ENCODE measurements at regions not wholly inside any gene's neighbourhood (a gene's known extent, or its start where the extent isn't known, plus 50 kb on each side); places are given as distances from the start of the nearest gene placed in this dataset.
"Not testable (repeated sequence)": the region's sequence is repeated elsewhere in the genome, so short reads cannot be mapped to it uniquely, and the experiment has no call there.

DNA sequence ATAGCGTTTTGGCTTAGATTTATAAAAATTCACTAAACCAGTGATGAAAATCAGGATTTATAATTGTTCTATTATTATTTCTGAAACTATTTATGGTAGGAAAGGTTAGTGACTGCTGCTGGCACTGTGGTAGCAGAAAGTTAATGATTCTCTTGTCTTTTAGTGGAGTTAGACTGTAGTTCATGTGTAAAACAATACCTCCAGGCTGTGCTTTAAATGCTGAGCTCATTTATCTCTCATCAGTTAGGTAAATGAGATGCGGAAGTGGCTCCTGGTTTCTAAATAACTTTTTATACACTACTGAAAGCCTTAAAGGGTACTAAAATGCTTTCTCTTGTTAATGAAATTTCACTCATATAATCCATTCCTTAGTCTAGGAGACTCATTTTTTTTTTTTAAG lies 326.8 kb upstream of the POT1 start:
- DNase-seq (ENCODE audit: low read depth in 2 of 2), result no peak

DNA sequence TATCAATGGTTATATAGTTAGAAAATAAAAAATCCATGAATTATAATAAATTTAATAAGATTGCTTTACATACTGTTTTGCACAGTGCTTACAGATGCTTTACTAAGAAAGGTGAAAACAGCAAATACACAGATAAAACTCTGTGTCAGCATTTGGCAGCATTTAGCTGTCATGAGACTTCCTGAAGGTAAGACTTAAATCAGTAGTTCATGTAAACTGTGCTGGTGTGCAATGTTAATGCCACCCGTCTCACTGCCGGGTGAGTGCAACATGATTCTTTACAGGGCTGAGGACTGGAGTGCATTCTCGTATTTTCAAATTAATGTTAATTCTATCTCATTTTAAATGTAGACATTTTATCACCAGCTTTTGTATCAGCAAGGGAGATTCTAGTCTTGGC lies 326.2 kb upstream of the POT1 start:
- DNase-seq (ENCODE audit: low read depth in 2 of 2), result no peak

DNA sequence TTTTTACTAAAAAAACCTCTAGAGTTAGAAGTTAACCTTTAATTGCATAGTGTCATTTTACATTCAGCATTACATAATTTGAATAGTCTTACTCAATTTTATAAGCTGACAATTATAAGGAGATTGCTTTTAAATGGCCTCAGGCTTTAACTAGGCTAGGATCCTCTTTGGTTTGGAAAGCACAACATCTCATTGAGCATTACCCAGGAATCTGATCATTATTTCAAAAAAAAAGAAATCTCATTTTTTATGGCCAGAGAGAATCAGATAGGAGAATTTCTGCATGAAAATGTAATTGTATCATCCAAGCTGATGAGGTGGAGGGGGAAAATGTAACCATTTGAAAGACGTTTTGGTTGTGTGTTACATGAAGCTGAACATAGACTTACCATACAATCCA lies 324.9 kb upstream of the POT1 start:
- DNase-seq (ENCODE audit: low read depth in 2 of 2), result no peak

DNA sequence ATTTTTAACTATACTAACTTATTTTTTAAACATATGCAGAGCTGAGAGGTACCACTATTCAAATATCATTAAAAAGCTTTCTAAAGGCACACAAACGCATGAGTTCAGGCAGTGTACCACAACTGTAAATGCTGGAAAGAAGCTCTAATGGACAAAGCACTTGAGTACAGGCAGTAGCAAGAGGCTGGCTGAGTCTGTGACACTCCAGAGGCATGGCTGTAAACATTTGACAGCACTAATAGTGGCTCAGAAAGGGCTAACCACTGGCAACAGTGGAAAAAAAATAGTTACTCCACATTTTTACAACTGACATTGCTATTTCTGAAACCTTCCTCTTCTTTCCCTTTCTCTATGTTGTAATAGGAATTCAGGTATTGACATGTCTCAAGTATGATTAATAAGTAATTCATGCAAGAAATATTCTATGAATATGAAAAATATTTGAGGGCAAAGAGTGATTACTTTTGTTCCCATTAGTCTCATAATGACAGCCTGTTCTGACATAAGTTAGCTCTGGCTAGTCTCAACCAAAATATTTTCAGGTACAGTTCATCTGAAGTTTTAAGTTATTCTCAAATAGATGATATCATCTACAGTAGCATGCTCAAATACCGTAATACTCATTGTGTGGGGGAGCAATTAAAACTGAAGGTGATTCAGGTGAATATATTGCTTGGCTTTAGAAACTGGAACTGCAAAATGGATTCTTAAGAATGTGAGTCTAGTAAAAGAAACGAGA lies 324.0 kb upstream of the POT1 start:
- DNase-seq (ENCODE audit: low read depth in 2 of 2), result no peak

DNA sequence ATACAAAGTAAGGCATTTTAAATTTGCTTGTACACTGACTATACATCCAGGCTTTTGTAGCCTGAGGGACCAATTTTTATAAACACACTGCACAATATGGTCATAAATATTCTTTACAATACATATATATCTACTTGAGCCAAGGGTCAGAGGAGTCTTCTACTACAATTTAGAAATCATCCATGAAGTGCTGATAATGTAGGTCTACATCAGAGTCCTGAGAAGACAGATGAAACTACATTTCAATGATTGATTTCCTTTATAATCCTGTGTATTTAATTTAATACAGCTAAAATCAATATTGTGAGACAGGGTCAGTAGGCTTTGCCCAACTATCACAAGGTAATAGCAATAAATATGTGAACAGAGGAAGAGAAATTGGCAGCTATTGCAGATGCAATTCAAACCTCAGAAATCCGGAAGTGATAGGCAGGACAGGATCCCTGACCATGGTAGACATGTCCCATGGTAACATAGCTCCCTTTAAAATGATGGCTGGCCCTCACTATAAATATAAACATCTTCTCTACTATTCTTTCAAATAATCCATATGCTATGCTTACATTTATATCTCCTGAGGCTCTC lies 318.0 kb upstream of the POT1 start:
- DNase-seq (ENCODE audit: low read depth in 2 of 2), result no peak

DNA sequence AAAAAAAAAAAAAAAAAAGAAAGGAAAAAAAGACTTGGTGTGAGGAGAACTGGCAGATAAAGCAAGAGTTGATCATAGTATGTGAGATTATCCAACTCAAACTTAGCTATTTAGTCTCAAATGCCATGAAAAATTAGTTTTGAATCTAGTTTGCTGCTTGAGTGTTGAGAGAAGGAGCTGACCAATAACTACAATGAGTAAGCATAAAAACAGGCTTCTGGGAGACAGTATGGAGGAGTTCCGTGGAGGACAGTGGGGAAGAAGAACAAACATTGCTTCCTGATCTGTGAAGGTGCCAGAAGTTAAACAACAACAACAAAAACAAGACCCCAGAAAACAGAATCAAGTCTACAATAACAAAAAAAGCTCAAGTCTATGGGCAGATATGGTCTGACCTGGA lies 317.1 kb upstream of the POT1 start:
- DNase-seq (ENCODE audit: low read depth in 2 of 2), result no peak

DNA sequence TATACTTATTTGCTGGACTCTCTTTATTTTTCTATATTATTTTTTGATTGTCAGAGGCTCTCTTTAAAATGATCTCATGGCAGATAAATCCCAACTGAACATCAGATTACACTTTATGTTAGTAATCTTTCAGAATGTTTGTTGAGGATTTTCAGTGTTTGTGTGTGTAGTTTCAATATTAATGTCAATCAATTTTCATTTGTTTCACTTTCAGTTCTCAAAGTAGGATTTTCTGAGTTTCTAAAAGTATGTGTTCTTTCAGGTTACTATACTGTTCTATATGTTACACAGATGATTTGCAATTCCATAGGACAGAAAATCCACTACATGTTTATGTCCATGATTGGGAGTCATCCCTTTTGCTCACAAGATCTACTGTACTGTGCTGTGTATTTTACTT lies 311.9 kb upstream of the POT1 start:
- DNase-seq (ENCODE audit: low read depth in 2 of 2), result no peak

DNA sequence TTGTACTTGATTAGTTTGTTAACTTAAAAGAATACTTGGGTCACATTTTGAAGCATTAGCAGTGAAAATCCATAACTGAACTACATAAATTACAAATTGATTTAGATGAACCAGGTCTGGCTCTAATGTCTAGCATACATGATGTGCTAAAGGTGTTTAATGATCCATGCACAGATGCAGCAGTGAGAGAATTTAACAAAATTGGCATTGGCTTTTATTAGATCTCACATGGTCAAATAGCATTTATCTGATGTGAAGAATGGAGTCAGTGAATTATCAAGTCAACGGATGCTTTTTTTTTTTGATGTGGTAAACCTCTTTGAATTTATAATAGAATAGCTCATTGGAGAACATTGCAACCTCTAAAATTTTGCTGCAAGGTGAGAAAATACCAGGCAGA lies 293.0 kb upstream of the POT1 start:
- DNase-seq (ENCODE audit: low read depth in 2 of 2), result no peak

DNA sequence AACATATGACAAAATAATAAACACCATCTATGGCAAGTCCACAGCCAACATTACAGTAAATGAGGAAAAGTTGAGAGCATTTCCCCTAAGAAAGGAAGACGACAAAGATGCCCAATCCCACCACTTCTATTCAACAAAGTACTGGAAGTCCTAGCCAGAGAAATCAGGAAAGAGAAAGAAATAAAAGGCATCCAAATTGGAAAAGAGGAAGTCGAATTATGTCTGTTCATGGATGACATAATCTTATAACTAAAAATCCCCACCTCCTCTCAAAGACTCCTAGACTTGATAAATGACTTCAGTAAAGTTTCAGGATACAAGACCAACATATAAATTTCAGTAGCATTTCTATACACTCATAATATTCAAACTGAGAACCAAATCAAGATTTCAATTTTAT lies 288.5 kb upstream of the POT1 start:
- DNase-seq (ENCODE audit: low read depth in 2 of 2), result no peak

DNA sequence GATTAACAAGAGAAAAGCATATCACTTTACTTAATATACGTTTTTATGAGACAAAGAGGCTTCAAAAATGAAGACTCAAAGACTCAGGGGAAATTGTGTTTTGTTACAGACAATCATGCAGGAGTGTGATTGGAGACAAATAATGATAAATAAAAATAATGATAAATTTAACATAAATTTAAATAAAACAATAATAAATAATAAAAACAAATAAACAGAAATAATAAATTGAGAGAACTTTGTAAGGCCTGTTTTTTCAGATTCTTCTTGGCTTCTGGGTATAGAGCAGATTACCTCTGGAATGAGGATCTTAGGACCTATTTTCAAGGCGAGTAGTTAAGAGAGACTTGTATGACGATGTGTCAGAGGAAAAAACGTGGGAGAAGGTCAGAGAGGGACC lies 271.4 kb upstream of the POT1 start:
- no peak for DNase-seq (ENCODE audit: low read depth in 2 of 2)

DNA sequence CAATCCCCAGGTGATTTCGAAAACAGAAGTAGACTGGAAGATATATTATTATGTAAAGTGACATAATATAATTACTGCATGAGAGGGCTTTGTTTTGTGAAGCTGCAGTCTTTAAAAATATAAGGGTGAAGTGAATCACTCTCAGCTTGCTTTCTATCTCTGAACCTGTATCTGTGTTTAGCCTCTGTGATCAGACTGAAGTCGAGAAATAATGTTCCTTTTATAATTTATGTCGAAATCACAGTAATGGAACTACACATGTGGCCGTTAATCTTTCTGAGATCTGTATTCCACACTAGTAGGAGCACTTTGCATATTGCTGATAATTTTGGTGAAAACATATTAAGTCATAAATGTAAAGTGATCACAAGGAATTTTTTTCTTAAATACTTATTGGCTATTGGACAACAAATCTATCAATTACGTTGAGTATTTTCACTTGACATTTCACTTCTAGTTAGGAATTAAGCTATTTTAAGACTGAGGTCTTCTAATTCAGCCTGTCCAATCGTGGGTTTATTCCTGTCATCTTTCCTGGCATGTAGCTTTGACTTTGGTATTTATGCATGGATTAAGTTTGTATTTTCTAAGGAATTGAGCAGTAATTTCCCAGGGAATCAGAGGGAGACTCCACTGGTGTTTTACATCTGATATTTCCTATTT lies 268.2 kb upstream of the POT1 start:
- DNase-seq (ENCODE audit: low read depth in 2 of 2), result no peak

DNA sequence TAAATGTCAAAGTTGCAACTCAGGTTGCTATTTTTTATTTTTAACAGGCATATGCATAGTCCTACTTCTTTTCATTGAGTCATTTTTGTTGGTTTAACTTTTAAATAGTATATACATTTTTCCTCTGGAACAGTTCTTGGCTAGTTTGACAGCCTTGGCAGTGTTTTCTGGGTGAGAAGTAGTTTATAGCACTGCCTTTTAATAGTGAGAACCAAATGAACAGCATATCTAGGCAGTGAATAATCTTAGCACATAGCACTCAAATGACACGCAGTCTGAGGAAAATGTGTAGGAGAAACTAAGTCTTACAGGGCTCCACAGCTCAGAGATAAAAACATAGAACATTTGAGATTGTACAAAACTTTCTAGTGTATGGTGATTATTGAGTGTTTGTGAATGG lies 265.5 kb upstream of the POT1 start:
- DNase-seq (ENCODE audit: low read depth in 2 of 2), result no peak

DNA sequence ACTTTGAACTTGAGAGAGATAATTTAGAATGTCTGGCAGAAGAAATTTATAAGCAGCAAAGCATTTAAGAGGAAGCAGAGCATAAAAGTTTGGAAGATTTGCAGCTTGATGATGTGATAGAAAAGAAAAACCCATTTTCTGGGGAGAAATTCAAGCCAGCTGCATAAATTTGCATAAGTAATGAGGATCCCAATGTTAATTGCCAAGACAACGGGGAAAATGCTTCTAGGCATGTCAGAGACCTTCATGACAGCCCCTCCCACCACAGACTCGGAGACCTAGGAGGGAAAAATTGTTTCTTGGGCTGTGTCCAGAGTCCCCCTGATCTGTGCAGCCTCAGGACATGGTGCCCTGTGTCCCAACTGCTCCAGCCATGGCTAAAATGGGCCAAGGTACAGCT lies 263.6 kb upstream of the POT1 start:
- no peak for DNase-seq (ENCODE audit: low read depth in 2 of 2)

DNA sequence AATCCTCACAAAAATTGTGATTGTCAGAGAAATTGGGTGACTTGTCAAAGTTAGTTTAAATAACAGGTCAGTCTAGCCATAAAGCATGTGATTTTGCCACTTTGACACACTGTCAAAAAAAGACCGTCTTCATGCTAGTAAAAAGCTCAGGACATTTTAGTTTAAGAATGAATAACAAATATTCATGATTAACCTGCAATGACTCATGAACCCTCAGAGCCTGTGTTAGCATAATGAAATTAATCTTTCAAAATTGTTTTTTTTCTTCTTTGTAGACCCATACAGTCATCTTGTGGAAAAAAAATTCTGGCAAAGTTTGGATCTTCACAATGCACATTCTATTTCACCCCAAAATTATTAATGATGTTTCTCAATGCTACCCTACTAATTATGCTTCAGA lies 255.2 kb upstream of the POT1 start:
- no peak for DNase-seq (ENCODE audit: low read depth in 2 of 2)

DNA sequence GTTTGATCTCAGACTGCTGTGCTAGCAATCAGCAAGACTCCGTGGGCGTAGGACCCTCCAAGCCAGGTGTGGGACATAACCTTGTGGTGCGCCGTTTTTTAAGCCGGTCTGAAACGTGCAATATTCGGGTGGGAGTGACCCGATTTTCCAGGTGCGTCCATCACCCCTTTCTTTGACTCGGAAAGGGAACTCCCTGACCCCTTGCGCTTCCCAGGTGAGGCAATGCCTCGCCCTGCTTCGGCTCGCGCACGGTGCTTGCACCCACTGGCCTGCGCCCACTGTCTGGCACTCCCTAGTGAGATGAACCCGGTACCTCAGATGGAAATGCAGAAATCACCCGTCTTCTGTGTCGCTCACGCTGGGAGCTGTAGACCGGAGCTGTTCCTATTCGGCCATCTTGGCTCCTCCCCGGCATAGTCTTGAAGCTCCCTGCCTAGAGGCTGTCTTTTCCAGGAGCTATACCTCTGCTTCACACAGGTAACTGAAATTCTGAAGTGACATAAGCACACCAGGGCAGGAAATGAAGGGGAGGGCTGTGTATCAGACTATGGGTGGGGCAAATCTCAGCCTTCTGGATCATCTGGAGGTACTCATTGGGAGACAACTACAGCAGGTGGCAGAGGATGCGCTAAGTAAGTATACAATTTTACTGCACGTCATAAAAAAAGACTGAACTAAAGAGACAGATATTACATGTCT lies 252.1 kb upstream of the POT1 start:
- not testable (repeated sequence) for DNase-seq (ENCODE audit: low read depth in 2 of 2)

DNA sequence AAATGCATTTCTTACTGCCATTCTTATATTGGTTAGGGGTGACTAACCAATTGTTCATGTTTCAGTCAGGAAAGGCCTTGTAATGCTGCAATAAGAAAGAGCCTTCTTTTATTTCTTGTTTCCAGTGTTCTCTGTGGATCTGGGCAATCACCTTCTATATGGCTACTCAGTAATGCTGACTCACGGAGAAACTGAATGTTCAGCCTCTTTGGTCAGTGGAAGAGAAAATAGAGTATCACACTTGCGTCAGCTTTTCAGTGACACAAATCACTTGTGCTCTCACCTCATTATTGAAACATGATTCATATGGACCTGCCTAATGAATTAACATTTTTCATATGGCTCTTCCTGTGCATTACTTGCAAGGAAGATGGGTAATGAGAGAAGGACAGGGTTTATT lies 243.9 kb upstream of the POT1 start:
- DNase-seq (ENCODE audit: low read depth in 2 of 2), result no peak

DNA sequence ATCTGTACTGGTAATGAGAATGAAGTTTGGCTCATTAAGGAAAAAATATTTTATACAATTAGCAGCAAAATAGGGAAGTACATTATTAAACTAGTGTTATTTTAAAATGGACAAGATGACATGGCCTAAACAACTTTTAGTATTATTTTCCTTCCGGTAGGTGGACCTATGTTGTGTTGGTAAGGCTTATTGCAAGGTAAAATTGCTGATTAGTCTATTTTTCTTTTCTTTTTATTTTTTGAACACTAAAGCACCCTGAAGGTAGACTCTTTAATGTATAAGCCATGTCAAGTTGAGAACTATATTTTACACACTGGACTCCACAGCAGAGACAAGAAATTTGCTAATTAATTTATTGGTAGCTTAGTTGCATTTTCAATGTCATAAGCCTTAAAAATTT lies 239.5 kb upstream of the POT1 start:
- no peak for DNase-seq (ENCODE audit: low read depth in 2 of 2)

DNA sequence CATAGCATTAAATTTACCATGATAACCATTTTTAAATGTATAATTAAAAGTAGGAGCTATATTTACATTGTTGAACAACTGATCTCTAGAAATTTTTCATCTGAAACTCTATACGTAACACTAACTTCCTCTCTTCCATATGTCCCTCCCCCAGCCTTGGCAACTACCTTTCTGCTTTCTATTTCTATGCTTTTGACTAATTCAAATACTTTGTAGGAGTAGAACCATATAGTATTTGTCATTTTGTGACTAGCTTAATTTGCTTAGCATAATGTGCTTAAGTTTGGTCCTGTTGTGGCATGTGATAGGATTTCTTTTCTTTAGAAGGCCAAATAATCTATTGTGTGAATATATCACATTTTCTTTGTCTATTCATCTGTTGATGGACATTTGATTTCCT lies 225.3 kb upstream of the POT1 start:
- no peak for DNase-seq (ENCODE audit: low read depth in 2 of 2)

DNA sequence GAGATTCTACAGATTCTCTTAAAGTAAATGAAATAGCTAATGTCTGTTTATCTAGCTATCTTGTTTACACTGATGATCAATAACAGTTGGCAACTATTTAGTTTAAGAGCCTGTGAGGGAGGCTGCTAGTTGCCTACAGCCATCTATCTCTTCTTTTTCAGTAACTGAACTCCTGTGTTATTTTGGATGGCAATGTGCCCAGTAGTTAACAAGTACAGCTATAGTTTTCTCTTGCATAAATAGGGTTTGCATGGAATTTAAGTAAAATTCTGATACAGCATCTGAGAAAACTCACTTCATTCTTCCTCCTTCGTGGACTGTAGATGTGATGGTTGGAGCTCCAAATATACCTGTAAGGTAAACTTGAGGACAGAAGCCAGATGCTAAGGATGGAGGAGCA lies 219.5 kb upstream of the POT1 start:
- no peak for DNase-seq (ENCODE audit: low read depth in 2 of 2)

DNA sequence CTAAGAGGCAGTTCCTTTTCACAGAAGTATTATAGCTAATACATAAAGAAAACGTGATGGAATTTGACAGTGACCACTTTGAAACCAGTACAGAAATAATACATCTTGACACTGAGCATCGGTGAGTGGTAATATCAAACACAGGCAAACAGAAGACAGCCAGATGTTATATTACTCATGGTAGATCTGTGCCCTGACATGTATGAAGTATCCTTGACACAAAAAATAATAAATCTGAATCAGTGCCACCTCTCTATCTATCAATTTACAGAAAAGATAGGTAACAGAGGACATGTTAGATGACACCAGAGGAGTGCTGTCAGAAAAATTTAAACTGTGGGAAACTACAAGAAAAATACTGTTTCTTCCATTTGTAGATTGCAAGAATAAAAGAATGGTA lies 217.4 kb upstream of the POT1 start:
- no peak for DNase-seq (ENCODE audit: low read depth in 2 of 2)

DNA sequence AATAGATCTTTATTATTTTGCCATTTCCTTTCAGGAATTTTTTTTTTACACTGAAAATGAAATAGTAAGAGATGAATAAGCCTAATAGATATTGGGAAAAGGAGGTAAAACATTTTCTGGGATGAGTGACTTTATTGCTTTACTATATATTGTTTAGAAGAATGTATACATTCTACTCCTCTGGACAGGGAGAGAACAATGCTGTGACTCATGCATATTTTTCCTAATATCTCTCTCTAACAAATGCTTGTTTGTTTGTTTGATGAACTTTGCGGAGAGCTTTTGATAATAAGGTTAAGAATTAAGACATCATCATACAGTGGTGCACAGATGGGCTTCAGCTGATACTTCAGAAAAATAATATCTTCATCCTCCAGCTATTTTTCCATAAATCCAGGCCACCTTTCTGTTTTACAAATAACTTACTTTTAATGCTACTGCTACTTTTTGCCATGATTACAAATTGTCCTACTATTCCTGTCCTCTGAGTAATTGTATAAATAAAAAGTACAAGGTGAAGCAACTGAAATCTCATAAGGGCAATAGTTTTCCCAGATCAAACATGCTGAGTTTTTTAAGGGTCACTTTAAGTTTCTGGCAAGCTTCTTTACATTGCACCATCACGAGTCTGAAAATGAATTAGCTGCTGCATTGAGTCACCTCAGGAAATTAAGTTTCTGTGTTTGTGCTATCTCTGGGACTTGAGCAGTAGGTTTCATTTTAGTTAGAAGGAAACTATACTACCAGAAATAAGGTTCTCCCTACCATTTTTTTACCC lies 207.3 kb upstream of the POT1 start:
- DNase-seq (ENCODE audit: low read depth in 2 of 2), result no peak

DNA sequence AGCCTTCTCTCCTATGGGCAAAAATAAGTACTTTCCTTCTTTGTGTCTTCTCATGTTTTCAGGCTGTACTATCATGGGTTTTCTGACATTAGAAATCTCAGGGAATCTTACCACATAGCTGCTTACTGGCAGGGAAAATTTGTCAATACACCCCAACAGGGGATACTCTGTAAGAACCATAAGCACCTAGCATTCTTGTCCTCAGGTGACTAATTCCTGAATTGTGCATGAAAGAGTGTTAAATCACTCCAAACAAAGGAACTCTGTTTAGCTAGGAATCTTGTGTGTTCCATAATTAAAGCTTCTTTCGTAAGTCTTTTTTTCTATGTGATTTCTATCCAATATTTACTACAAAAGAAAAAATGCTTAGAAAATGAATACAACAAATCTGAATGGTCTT lies 206.7 kb upstream of the POT1 start:
- DNase-seq (ENCODE audit: low read depth in 2 of 2), result no peak

Data from fibroblast of skin of left quadriceps (primary cell).